ENCODE measurements at regions not wholly inside any gene's neighbourhood (a gene's known extent, or its start where the extent isn't known, plus 50 kb on each side); places are given as distances from the start of the nearest gene placed in this dataset.
A peak's percentile ranks its signal among the peaks of the same experiment; 100 is the strongest.
"Not testable (repeated sequence)": the region's sequence is repeated elsewhere in the genome, so short reads cannot be mapped to it uniquely, and the experiment has no call there.

GRCh38 chr10:65602182-65602865 is 1323.5 kb upstream of the LRRTM3 start:
- DNase-seq, result no peak

DNA sequence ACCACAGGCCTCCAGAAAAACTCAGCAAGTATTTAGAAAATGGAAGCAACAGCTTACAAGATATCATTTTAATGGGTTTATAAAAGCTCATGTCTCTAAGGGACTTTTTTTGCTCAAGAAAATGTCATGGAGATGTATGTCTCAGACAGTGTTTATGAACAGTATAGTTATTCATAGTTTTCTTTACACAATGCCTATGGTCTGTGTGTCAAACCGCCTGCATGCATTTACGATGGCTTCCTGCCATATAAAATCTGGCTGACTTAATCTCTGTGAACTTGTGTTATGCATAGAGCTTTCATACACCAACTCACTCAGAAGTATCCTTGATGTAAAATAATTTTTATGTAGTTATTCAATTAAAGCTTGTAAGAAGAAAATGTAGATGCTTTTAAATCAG is 1314.2 kb upstream of the LRRTM3 start:
- no peak for DNase-seq

DNA sequence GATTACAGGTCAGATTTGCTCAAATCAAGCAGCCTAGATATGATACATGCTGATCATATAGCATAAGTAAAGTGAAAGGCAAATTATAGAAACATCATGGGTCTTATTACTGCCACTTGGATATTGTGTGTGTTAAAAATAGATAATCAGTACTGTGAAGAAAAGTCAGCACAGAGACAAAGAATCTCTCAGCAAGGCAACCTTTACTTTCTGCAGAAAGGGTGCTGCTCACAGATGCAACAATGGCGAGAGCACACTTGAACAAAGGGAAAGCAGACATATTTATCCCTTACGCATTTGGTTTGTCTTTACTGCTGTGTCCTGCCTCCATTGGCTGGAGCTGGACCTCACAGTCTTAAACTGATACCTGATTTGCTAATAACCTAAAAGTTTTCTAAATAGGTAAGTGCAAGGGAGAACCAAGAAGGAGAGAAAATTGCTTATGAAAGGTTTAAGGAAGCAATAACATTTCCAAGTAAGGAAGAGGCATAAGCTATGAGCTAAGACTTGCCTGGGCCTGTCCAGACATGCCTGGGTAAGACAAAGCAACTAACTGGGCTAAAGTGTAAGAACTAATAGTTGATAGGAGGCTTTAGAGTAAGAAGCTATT is 1310.8 kb upstream of the LRRTM3 start:
- DNase-seq, result no peak

DNA sequence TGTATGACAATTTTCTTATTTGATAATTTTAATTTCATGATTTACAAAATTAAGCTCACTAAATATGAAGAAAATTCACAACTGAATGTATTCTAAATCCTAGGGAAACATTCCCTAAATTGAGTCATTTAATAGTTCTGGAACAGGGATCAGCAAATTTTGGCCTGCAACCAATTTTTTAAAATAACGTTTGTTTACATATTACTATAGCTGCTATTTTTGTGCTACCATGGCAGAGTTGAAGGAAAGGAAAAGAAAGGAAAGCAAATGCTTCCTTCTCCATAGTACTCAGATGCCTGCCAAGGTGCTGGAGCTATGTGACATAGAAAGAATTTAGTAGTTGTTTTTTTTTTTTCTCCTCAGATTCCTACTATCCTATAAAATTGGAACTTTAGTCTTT is 1307.7 kb upstream of the LRRTM3 start:
- DNase-seq, result no peak

DNA sequence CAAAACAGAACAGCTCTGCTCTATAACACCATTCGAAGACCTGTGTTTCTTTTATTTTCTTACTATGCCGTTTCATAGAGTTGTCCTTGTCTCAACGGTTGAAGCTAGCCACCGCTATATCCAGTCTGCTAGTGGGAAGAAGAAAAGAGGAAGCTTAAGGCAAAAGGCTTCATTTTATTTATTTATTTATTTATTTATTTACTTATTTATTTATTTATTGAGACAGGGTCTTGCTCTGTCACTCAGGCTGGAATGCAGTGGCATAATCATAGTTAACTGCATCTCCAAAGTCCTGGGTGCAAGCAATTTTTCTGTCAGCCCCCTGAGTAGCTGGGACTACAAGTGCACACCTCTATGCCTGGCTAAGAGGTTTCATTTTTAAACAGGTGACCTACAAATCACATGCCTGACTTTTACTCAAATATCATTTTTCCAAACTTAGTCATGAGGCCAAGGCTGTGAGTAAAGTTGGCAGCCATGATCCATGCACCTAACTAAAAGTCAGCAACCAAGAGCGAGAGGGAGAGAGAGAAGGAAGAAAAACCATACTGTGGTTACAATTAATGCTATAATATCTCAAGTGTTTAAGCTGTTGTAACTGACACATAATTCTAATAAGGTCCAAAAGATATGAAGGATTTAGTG is 1305.3 kb upstream of the LRRTM3 start:
- DNase-seq, result peak; percentile 7 to 16

DNA sequence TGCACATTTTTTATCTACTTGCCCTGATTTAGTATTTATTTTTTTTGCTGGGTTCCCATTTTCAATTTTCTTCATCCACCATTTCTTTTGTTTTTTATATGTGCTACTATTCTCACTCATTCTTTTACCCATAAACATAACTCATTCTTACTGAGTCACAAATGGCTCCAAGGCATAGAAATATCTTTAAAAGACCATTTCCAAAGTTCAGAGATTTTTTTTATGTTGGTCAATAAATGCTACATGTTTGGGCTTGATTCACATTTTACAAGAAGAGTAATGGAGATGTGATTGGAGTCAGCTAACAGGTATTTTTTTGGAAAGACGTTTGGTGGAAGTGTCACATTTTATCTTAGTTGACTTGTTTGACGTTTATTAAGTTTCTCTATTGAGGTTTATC is 1303.2 kb upstream of the LRRTM3 start:
- DNase-seq, result no peak

DNA sequence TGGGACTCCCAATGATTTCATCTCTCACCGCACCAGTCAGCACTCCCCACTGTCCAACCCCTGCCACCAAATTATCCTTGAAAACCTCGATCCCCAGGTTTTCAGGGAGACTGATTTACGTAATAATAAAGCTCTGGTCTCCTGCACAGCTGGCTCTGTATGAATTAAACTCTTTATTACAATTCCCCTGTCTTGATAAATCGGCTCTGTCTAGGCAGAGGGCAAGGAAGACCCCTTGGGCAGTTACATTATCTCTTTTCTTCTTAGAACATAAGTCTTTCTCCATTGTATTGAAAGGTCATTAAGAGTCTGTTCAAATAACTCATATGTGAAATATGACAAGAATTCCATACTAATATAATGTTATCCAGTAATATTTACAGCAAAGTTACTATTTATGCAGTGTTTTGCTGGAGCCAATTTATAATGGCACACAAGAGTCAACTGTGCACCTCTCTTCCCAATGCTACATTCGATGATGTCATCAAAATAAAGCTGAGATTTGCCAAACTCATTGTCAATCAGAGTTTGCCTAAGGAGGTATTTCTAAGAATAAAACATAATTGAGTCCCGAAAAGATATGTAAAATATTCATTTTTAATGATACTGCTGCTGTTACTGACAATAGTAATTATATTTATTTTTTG is 1297.2 kb upstream of the LRRTM3 start:
- DNase-seq, result no peak

DNA sequence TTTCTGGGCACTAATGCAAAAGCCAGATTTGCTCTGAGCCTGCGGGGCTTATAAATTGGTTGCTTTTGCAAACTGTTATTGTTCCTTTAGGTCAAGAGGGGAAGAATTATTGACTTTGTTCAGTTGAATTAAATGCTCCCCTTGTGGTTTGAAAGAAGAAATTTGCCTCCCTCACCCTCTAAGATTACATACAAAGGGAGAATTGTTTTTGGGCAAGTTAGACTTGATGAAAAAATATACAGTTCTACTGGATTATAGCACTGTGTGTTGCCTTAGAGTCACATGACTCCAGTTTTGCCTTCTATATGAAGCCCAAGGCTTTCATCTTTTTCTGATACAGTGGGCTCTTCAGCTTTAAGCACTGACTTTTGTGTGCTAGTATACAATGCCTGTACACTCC is 1265.8 kb upstream of the LRRTM3 start:
- DNase-seq, result no peak

GRCh38 chr10:65670087-65670486 is 1255.7 kb upstream of the LRRTM3 start:
- DNase-seq, result no peak

GRCh38 chr10:65670596-65670995 is 1255.2 kb upstream of the LRRTM3 start:
- DNase-seq, result not testable (repeated sequence)

DNA sequence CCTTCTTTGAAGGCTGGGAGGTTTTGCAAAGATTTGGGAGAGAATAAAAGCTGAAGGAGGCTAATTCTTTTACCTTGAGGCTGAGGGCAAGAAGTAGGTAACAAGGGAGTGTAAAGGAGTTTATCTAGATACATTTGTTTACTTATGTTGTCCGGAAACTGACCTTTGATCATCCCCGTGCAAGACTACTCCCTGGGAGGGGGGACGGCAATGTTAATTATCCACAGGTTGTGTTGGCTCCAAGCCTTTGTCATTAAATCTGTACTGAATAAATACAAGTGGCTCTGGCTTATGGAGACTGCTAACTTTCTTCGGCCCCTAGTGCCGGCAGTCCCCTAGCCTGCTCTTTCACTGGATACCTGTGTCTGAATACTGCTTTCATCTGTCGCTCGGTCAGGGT is 1250.6 kb upstream of the LRRTM3 start:
- no peak for DNase-seq

- DNase-seq, result no peak
These were observed 1240.9 kb upstream of the LRRTM3 start for GRCh38 chr10:65684896-65685295.

- DNase-seq, result no peak
These were observed 1224.6 kb upstream of the LRRTM3 start for GRCh38 chr10:65701168-65701776.

DNA sequence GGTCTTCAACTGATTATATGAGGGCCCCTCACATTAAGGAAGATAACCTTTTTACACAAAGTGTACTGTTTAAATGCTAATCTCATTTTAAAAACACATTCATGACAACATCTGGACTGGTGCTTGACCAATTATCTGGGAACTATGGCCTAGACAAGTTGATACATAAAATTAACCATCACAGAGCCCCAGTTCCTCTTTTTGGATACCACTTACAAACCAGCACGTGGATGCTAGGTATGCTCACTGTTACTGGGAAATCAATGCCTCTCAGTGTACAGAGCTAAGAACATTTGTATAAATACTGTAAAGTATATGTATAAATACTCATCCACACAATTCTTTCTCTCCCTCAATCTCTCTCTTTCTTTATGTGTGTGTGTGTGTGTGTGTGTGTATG is 1217.8 kb upstream of the LRRTM3 start:
- no peak for DNase-seq

GRCh38 chr10:65710306-65710705 is 1215.5 kb upstream of the LRRTM3 start:
- no peak for DNase-seq

DNA sequence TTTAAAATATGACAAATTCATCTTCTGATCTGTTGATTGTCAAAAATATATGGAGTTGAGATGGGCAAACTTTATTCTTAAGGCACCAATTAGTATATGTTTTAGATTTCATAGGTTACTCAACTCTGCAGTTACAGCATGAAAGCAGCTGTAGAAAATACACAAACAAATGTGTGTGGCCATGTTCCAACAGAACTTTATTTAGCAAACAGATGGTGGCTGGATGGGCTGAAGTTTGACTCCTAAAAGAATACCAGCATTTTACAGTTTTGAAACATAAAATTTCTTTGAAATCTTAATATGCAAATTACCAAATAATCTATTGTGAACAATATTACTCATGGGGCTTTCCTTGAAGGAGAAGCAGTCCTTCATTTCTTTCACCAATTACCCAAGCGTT is 1206.0 kb upstream of the LRRTM3 start:
- DNase-seq, result no peak

GRCh38 chr10:65720901-65721300 is 1204.9 kb upstream of the LRRTM3 start:
- DNase-seq, result no peak

GRCh38 chr10:65723525-65723924 is 1202.3 kb upstream of the LRRTM3 start:
- DNase-seq, result peak; percentile 64 to 81

- no peak for DNase-seq
These were observed 1190.5 kb upstream of the LRRTM3 start for GRCh38 chr10:65735382-65735781.

- DNase-seq, result no peak
These were observed 1182.9 kb upstream of the LRRTM3 start for GRCh38 chr10:65742906-65743305.

DNA sequence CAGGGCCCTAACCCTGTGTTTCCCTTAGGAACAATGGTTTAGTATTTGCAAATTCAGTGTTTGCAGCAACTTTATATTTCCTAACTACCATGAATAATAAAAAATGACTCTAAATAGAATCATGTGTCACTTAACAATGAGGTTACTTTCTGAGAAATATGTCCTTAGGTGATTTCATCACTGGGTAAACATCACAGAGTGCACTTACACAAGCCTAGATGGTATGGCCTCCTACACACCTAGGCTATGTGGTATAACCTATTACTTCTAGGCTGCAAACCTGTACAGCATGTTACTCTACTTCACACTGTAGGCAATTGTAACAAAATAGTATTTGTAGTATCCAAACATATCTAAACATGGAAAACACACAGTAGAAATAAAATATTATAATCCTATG is 1174.6 kb upstream of the LRRTM3 start:
- no peak for DNase-seq

GRCh38 chr10:65751896-65752295 is 1173.9 kb upstream of the LRRTM3 start:
- DNase-seq, result no peak

GRCh38 chr10:65753532-65753931 is 1172.3 kb upstream of the LRRTM3 start:
- no peak for DNase-seq

DNA sequence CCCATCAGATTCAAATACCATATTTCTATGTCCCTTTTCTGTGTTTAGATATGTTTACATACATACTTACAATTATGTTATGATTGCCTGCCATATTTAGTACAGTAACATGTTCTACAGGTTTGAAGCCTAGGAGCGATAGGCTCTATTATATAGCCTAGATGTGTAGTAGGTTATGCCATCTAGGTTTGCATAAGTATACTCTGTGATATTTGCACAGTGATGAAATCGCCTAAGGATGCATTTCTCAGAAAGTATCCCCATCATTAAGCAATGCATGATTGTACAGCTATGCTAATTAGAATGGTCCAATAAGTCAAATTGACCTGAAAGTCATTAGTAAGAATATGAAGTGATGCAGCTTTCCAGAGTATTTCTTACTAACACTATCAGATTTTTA is 1171.7 kb upstream of the LRRTM3 start:
- no peak for DNase-seq

Data from Kasumi-1 (cell line).